ENCODE measurements at regions not wholly inside any gene's neighbourhood (a gene's known extent, or its start where the extent isn't known, plus 50 kb on each side); places are given as distances from the start of the nearest gene placed in this dataset.

- TF ChIP-seq, protein P1, sequence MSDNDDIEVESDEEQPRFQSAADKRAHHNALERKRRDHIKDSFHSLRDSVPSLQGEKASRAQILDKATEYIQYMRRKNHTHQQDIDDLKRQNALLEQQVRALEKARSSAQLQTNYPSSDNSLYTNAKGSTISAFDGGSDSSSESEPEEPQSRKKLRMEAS (IDR thresholded peaks at IDR 0.05): no peak
- TF ChIP-seq CTBP2 (IDR thresholded peaks at IDR 0.05; ENCODE audit: borderline replicate concordance, insufficient read depth, insufficient read length, low read length) (no peak), MAFK (IDR thresholded peaks at IDR 0.05; ENCODE audit: low read depth, low read length) (no peak), RNF2 (IDR thresholded peaks at IDR 0.05; ENCODE audit: borderline replicate concordance, low read depth, low read length, missing control alignments, poor library complexity, severe bottlenecking) (no peak), CBX8 (IDR thresholded peaks at IDR 0.05; ENCODE audit: borderline replicate concordance, low read depth, low read length) (no peak), POU5F1 (IDR thresholded peaks at IDR 0.05; ENCODE audit: low read depth, low read length) (no peak), SP4 (IDR thresholded peaks at IDR 0.05; ENCODE audit: low read length) (no peak), PHF8 (conservative IDR thresholded peaks at IDR 0.05; ENCODE audit: low read depth, low read length) (no peak), SUZ12 (IDR thresholded peaks at IDR 0.05; ENCODE audit: low read length) (no peak)
- Histone ChIP-seq H2BK120ac (replicated peaks; ENCODE audit: low read depth, low read length) (no peak overlapping the region), H3K27ac (ENCODE audit: low read depth, low read length) (no peak overlapping the region), H2AK5ac (ENCODE audit: low read depth, low read length) (no peak overlapping the region), H2BK15ac (ENCODE audit: low read length) (no peak overlapping the region), H4K5ac (ENCODE audit: insufficient read length, low read depth, low read length) (no peak overlapping the region), H3K4me3 (ENCODE audit: extremely low read depth in 1 of 4, insufficient read depth in 2 of 4, low read depth in 3 of 4, low read length in 4 of 4) (no peak overlapping the region), H2BK5ac (ENCODE audit: low read depth, low read length) (no peak overlapping the region), H3K4me2 (ENCODE audit: insufficient read depth in 1 of 2, low read depth in 2 of 2, low read length in 2 of 2) (no peak overlapping the region), H2AFZ (ENCODE audit: low read length) (no peak overlapping the region), H3K9me3 (ENCODE audit: insufficient read depth in 2 of 2, low read depth in 1 of 2, low read length in 1 of 2) (no peaks in the 10 kb centered on the region), H3K79me2 (ENCODE audit: control insufficient read depth in 1 of 2, insufficient read depth in 2 of 2, low read length in 2 of 2) (no peaks in the 10 kb centered on the region), H3K23me2 (ENCODE audit: low read depth, low read length) (no peaks in the 10 kb centered on the region; the same call in 1 of the 2 replicates), H4K91ac (replicated peaks; ENCODE audit: insufficient read length, low read length) (no peak overlapping the region), H4K20me1 (replicated peaks in 1 of 2; ENCODE audit: control insufficient read depth in 1 of 2, insufficient read depth in 2 of 2, low read length in 2 of 2) (no peaks in the 10 kb centered on the region), H3K27me3 (replicated peaks in 1 of 4; ENCODE audit: control insufficient read depth in 3 of 4, extremely low read depth in 1 of 4, insufficient read depth in 3 of 4, low read length in 3 of 4) (no peaks in the 10 kb centered on the region), H3K18ac (ENCODE audit: extremely low read depth, low read length) (no peak overlapping the region), H3K9ac (replicated peaks in 1 of 4; ENCODE audit: extremely low read depth in 1 of 4, low read depth in 3 of 4, low read length in 3 of 4) (no peak overlapping the region), H3K4ac (replicated peaks; ENCODE audit: insufficient read length, low read depth, low read length) (no peak overlapping the region), H4K8ac (ENCODE audit: extremely low read depth, insufficient read depth, low read length) (no peak overlapping the region), H3K23ac (ENCODE audit: insufficient read length) (no peak overlapping the region), H3K56ac (replicated peaks; ENCODE audit: insufficient read length, low read depth, low read length) (no peak overlapping the region), H3K14ac (ENCODE audit: insufficient read length) (no peak overlapping the region), H2BK20ac (ENCODE audit: low read length) (no peak overlapping the region), H3K79me1 (ENCODE audit: low read depth, low read length) (no peaks in the 10 kb centered on the region), H2BK12ac (ENCODE audit: low read depth, low read length) (no peak overlapping the region), H3K4me1 (replicated peaks in 1 of 4; ENCODE audit: control insufficient read depth in 3 of 4, insufficient read depth in 4 of 4, low read length in 3 of 4) (no peaks in the 10 kb centered on the region), H3K36me3 (ENCODE audit: control insufficient read depth in 2 of 4, insufficient read depth in 4 of 4, low read length in 3 of 4) (no peaks in the 10 kb centered on the region)
- ChIA-PET CTCF (ENCODE audit: partially characterized antibody) (no interaction called here), POLR2A (ENCODE audit: partially characterized antibody) (interaction anchor here (0.6 kb wide), 1 partner anchor 9 kb away, joined by 3 read pairs; no protein-coding TSS in a partner anchor)
- FAIRE-seq (no peak), DNase-seq (ENCODE audit: low read depth in 1 of 2, low spot score in 2 of 2) (no peak)
Measured at GRCh38 chr22:26115266-26115665, 54.0 kb upstream of the SEZ6L start.
